WTC11 (cell line): ENCODE measurements at regions not wholly inside any gene's neighbourhood (a gene's known extent, or its start where the extent isn't known, plus 50 kb on each side); places are given as distances from the start of the nearest gene placed in this dataset.

ENCODE experiments used
- ATAC-seq: fragments of 200-7000 bp; cut with Tn5 transposase; 2 replicates; pipeline ENCODE4 v1.10.0; 2021; ENCODE audit warnings: mild to moderate bottlenecking, moderate library complexity
- CTCF ChIA-PET: fragments of 300-600 bp; sonication (Branson Sonifier 250); formaldehyde crosslinking; loops from one replicate; lab custom pipeline; 2021; ENCODE audit warnings: antibody characterized with exemption; lab: Charles Lee
- POLR2A ChIA-PET: fragments of 350-600 bp; sonication (Branson Sonifier 250); formaldehyde crosslinking; loops from one replicate; lab custom pipeline; 2021; ENCODE audit warnings: antibody characterized with exemption; lab: Charles Lee
- DNase-seq: peaks from one replicate; pipeline ENCODE4 v3.0.0; 2021; ENCODE audit warnings: low spot score
- H3K27ac Mint-ChIP-seq: 2 replicates; pipeline ENCODE4 v1.8.0; 2021; ENCODE audit warnings: mixed read lengths
- H3K27me3 Mint-ChIP-seq: 2 replicates; pipeline ENCODE4 v1.8.0; 2021; ENCODE audit warnings: low read depth, mild to moderate bottlenecking, moderate library complexity, mixed read lengths
- H3K36me3 Mint-ChIP-seq: 2 replicates; pipeline ENCODE4 v1.8.0; 2021; ENCODE audit warnings: mixed read lengths
- H3K4me1 Mint-ChIP-seq: 2 replicates; pipeline ENCODE4 v1.8.0; 2022; ENCODE audit warnings: mixed read lengths
- H3K4me3 Mint-ChIP-seq: 2 replicates; pipeline ENCODE4 v1.8.0; 2021; ENCODE audit warnings: mild to moderate bottlenecking, moderate library complexity, mixed read lengths
- H3K9me3 Mint-ChIP-seq: 2 replicates; pipeline ENCODE4 v1.8.0; 2021; ENCODE audit warnings: mixed read lengths
- AR ChIP-seq: fragments of 250-450 bp; sonication (Bioruptor Pico); IDR thresholded peaks from 2 replicates; pipeline ENCODE4 v1.9.0; 2021; ENCODE audit warnings: mild to moderate bottlenecking
- ARID4B ChIP-seq: sonication (generic); formaldehyde crosslinking; IDR thresholded peaks from 2 replicates; pipeline ENCODE4 v1.8.0; 2023; ENCODE audit warnings: missing genetic modification reagents, mild to moderate bottlenecking, borderline replicate concordance
- ATF1 ChIP-seq: sonication (generic); formaldehyde crosslinking; IDR thresholded peaks from 2 replicates; pipeline ENCODE4 v1.8.1; 2023; ENCODE audit warnings: mild to moderate bottlenecking, moderate library complexity, missing genetic modification reagents
- ATF6 ChIP-seq: sonication (generic); formaldehyde crosslinking; IDR thresholded peaks from 2 replicates; pipeline ENCODE4 v1.8.1; 2023; ENCODE audit warnings: mild to moderate bottlenecking, missing genetic modification reagents
- CTCF ChIP-seq: fragments of 200-600 bp; IDR thresholded peaks from 2 replicates; pipeline ENCODE4 v1.8.0; 2022; ENCODE audit warnings: antibody characterized with exemption
- EMX1 ChIP-seq: fragments of 250-450 bp; sonication (Bioruptor Pico); IDR thresholded peaks from 2 replicates; pipeline ENCODE4 v1.8.0; 2021; ENCODE audit warnings: mild to moderate bottlenecking
- FOXJ3 ChIP-seq: sonication (generic); formaldehyde crosslinking; IDR thresholded peaks from 2 replicates; pipeline ENCODE4 v1.9.0; 2021; ENCODE audit warnings: missing genetic modification reagents, mild to moderate bottlenecking, borderline replicate concordance
- GRHL2 ChIP-seq: fragments of 250-450 bp; sonication (Bioruptor Pico); IDR thresholded peaks from 2 replicates; pipeline ENCODE4 v1.8.0; 2022; ENCODE audit warnings: mild to moderate bottlenecking, moderate library complexity; ENCODE audit not compliant: insufficient replicate concordance, severe bottlenecking
- GTF2I ChIP-seq: fragments of 250-450 bp; sonication (Bioruptor Pico); conservative IDR thresholded peaks from 2 replicates; pipeline ENCODE4 v1.4.0; 2021; ENCODE audit warnings: mild to moderate bottlenecking
- HMGXB4 ChIP-seq: sonication (generic); formaldehyde crosslinking; IDR thresholded peaks from 2 replicates; pipeline ENCODE4 v1.8.1; 2023; ENCODE audit warnings: mild to moderate bottlenecking, moderate library complexity, missing genetic modification reagents
- MAX ChIP-seq: sonication (generic); formaldehyde crosslinking; IDR thresholded peaks from 2 replicates; pipeline ENCODE4 v1.8.0; 2022; ENCODE audit warnings: mild to moderate bottlenecking, missing genetic modification reagents
- SMAD3 ChIP-seq: sonication (generic); formaldehyde crosslinking; IDR thresholded peaks from 2 replicates; pipeline ENCODE4 v1.8.0; 2022; ENCODE audit warnings: missing genetic modification reagents, mild to moderate bottlenecking, borderline replicate concordance
- SP1 ChIP-seq: sonication (generic); formaldehyde crosslinking; conservative IDR thresholded peaks from 2 replicates; pipeline ENCODE4 v1.8.1; 2022; ENCODE audit warnings: missing genetic modification reagents
- USF2 ChIP-seq: sonication (generic); formaldehyde crosslinking; IDR thresholded peaks from 2 replicates; pipeline ENCODE4 v1.8.1; 2023; ENCODE audit warnings: mild to moderate bottlenecking, missing genetic modification reagents, moderate library complexity
- ZNF138 ChIP-seq: sonication (generic); formaldehyde crosslinking; conservative IDR thresholded peaks from 2 replicates; pipeline ENCODE4 v1.8.1; 2022; ENCODE audit warnings: mild to moderate bottlenecking, moderate library complexity, missing genetic modification reagents
- ZNF219 ChIP-seq: sonication (generic); formaldehyde crosslinking; IDR thresholded peaks from 2 replicates; pipeline ENCODE4 v1.8.0; 2023; ENCODE audit warnings: missing genetic modification reagents, mild to moderate bottlenecking, borderline replicate concordance
- ZNF317 ChIP-seq: sonication (generic); formaldehyde crosslinking; IDR thresholded peaks from 2 replicates; pipeline ENCODE4 v1.8.1; 2023; ENCODE audit warnings: low read depth, mild to moderate bottlenecking, moderate library complexity, missing genetic modification reagents, borderline replicate concordance
- ZNF423 ChIP-seq: fragments of 250-450 bp; sonication (Bioruptor Pico); IDR thresholded peaks from 2 replicates; pipeline ENCODE4 v2.1.2; 2022; ENCODE audit warnings: mild to moderate bottlenecking, moderate library complexity
- ZNF512 ChIP-seq: sonication (generic); formaldehyde crosslinking; IDR thresholded peaks from 2 replicates; pipeline ENCODE4 v1.8.1; 2022; ENCODE audit warnings: missing genetic modification reagents, borderline replicate concordance

GRCh38 chr14:87325741-87326140, 667.2 kb downstream of the GALC start:
- Mint-ChIP-seq H3K4me3 (no peak overlapping the region), H3K4me1 (0 out of 2 replicates have a peak, but pooled peaks cover 2% of the 10 kb centered on the region), H3K27me3 (no peaks in the 10 kb centered on the region), H3K36me3 (no peaks in the 10 kb centered on the region), H3K27ac (no peak overlapping the region), H3K9me3 (no peaks in the 10 kb centered on the region)
- ChIA-PET POLR2A (no interaction called here), CTCF (no interaction called here)
- ATAC-seq: no peak
- TF ChIP-seq FOXJ3 (CRISPR knock-in tag) (no peak), ZNF512 (CRISPR knock-in tag) (no peak), ARID4B (CRISPR knock-in tag) (no peak), ZNF219 (CRISPR knock-in tag) (no peak), MAX (no peak)
- no peak for DNase-seq

GRCh38 chr14:87323191-87323590, 669.8 kb downstream of the GALC start:
- no peaks in the 10 kb centered on the region for H3K27me3 Mint-ChIP-seq
- no peaks in the 10 kb centered on the region for H3K9me3 Mint-ChIP-seq
- TF ChIP-seq ATF6 (CRISPR knock-in tag) (no peak), SP1 (CRISPR knock-in tag) (no peak), SMAD3 (CRISPR knock-in tag) (no peak), ZNF317 (no peak), GTF2I (CRISPR knock-in tag) (no peak), HMGXB4 (CRISPR knock-in tag) (no peak), ZNF423 (CRISPR knock-in tag) (no peak), FOXJ3 (CRISPR knock-in tag) (no peak), USF2 (CRISPR knock-in tag) (no peak), AR (CRISPR knock-in tag) (no peak), ATF1 (CRISPR knock-in tag) (no peak), ZNF219 (CRISPR knock-in tag) (no peak), EMX1 (CRISPR knock-in tag) (no peak), ZNF138 (CRISPR knock-in tag) (no peak), GRHL2 (no peak), CTCF (no peak)

More at GRCh38 chr14:87323191-87323590, 669.8 kb downstream of the GALC start:
- Mint-ChIP-seq H3K36me3 (no peaks in the 10 kb centered on the region), H3K4me3 (no peak overlapping the region), H3K4me1 (0 out of 2 replicates have a peak, but pooled peaks cover 2% of the 10 kb centered on the region), H3K27ac (no peak overlapping the region)
- no peak for DNase-seq
- CTCF ChIA-PET: no interaction called here
- POLR2A ChIA-PET: no interaction called here
- ATAC-seq: no peak
